PC-9 (cell line): ENCODE measurements at regions not wholly inside any gene's neighbourhood (a gene's known extent, or its start where the extent isn't known, plus 50 kb on each side); places are given as distances from the start of the nearest gene placed in this dataset.

Source experiments
- BruUV-seq: library from RNA; stranded (reverse); fragments of 400-500 nt; replicated peaks from 2 replicates; lab custom pipeline; 2021; lab: Mats Ljungman, UMichigan
- CTCF ChIA-PET: fragments of 300-600 bp; sonication (Branson Sonifier 250); formaldehyde crosslinking; loops from one replicate; lab custom pipeline; 2022; ENCODE audit warnings: antibody characterized with exemption; lab: Charles Lee
- POLR2A ChIA-PET: fragments of 300-600 bp; sonication (Branson Sonifier 250); formaldehyde crosslinking; loops from one replicate; lab custom pipeline; 2022; ENCODE audit warnings: antibody characterized with exemption; ENCODE audit not compliant: unreplicated experiment; lab: Charles Lee
- DNase-seq, 2 experiments: peaks; one replicate each; pipeline versions ENCODE4 v3.0.0 to v3.0.0-alpha.2; 2015 to 2022; ENCODE audit warnings: mixed read lengths in 1 of 2
- H2AFZ ChIP-seq: fragments of 200-600 bp; sonication (generic); 2 replicates; pipeline ENCODE4 v1.8.1; 2017; ENCODE audit warnings: antibody characterized with exemption
- H3F3A ChIP-seq: fragments of 200-600 bp; sonication (generic); 2 replicates; pipeline ENCODE4 v1.8.1; 2017; ENCODE audit warnings: antibody characterized with exemption, mild to moderate bottlenecking, low read depth; ENCODE audit not compliant: insufficient read depth
- H3K27ac ChIP-seq: fragments of 200-600 bp; sonication (generic); 2 replicates; pipeline ENCODE4 v1.6.1; 2016; ENCODE audit warnings: mixed run types
- H3K27me3 ChIP-seq: fragments of 200-600 bp; sonication (generic); 2 replicates; pipeline ENCODE4 v1.6.1; 2016; ENCODE audit warnings: low read depth, mixed run types; ENCODE audit not compliant: insufficient read depth
- H3K36me3 ChIP-seq: fragments of 200-600 bp; sonication (generic); 2 replicates; pipeline ENCODE4 v1.6.1; 2016; ENCODE audit warnings: low read depth, mixed run types
- H3K4me1 ChIP-seq: fragments of 200-600 bp; sonication (generic); replicated peaks from 2 replicates; pipeline ENCODE4 v1.6.1; 2016; ENCODE audit warnings: mixed run types; ENCODE audit not compliant: insufficient read depth
- H3K4me2 ChIP-seq: fragments of 200-600 bp; sonication (generic); 2 replicates; pipeline ENCODE4 v1.6.1; 2017; ENCODE audit warnings: mixed run types
- H3K4me3 ChIP-seq: fragments of 200-600 bp; sonication (generic); 2 replicates; pipeline ENCODE4 v1.6.1; 2016; ENCODE audit warnings: mixed run types
- H3K79me2 ChIP-seq: fragments of 200-600 bp; sonication (generic); 2 replicates; pipeline ENCODE4 v1.6.1; 2017; ENCODE audit warnings: low read depth, mixed run types
- H3K9me2 ChIP-seq: fragments of 200-600 bp; sonication (generic); 2 replicates; pipeline ENCODE4 v1.8.1; 2017; ENCODE audit warnings: mild to moderate bottlenecking; ENCODE audit not compliant: insufficient read depth
- H3K9me3 ChIP-seq: fragments of 200-600 bp; sonication (generic); 2 replicates; pipeline ENCODE4 v1.8.1; 2016; ENCODE audit warnings: low read depth; ENCODE audit not compliant: insufficient read depth
- H4K20me1 ChIP-seq: fragments of 200-600 bp; sonication (generic); 2 replicates; pipeline ENCODE4 v1.8.1; 2017; ENCODE audit not compliant: insufficient read depth
- CTCF ChIP-seq: fragments of 200-600 bp; sonication (generic); conservative IDR thresholded peaks from 2 replicates; pipeline ENCODE4 v1.6.1; 2017; ENCODE audit warnings: mixed run types, antibody characterized with exemption, mild to moderate bottlenecking, moderate library complexity
- EZH2 ChIP-seq: fragments of 200-600 bp; sonication (generic); IDR thresholded peaks from 2 replicates; pipeline ENCODE4 v1.8.0; 2017; ENCODE audit warnings: antibody characterized with exemption, low read depth
- intact Hi-C: fragments of 100-400 bp; cut with micrococcal nuclease; formaldehyde crosslinking; loops from one replicate; pipeline ENCODE4 v1.10.0; 2022; ENCODE audit not compliant: unreplicated experiment

DNA sequence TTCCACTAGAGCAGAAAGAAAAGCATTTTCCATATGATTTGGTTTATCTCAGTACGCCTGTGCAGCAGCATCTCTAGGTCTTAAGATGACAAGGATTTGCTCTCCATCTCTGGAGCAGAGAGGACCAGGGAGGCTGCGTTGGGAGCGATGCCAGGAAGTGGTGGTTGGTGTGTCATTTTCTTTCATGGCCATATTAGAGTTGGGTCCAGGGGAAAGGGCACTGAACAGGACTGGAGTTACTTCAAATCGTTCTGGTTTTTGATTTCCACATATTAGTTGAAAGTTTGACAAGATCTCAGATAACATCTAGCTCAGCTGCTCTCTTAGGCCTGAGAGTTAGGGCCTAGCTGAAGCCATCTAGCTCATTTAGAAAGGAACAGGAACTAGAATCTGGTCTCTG lies 157.7 kb downstream of the ADAMTS15 start:
- H4K20me1 ChIP-seq = no peaks in the 10 kb centered on the region
- BruUV-seq = no TSS peak
- no peak for DNase-seq
- H3K9me3 ChIP-seq = no peaks in the 10 kb centered on the region
- no peaks in the 10 kb centered on the region for H3K9me2 ChIP-seq
- no peak overlapping the region for H3K4me3 ChIP-seq
- ChIA-PET POLR2A (no interaction called here), CTCF (no interaction called here)
- H3K4me1 ChIP-seq = 0 out of 2 replicates have a peak, but pooled peaks cover 5% of the 10 kb centered on the region
- H3K4me2 ChIP-seq = no peak overlapping the region
- H2AFZ ChIP-seq = no peak overlapping the region
- H3F3A ChIP-seq = no peaks in the 10 kb centered on the region; the same call in 1 of the 2 replicates
- no peaks in the 10 kb centered on the region for H3K36me3 ChIP-seq
- intact Hi-C loops = no loop called here
- H3K79me2 ChIP-seq = no peaks in the 10 kb centered on the region
- no peak overlapping the region for H3K27ac ChIP-seq
- H3K27me3 ChIP-seq = no peaks in the 10 kb centered on the region
- TF ChIP-seq CTCF (no peak), EZH2 (no peak)

DNA sequence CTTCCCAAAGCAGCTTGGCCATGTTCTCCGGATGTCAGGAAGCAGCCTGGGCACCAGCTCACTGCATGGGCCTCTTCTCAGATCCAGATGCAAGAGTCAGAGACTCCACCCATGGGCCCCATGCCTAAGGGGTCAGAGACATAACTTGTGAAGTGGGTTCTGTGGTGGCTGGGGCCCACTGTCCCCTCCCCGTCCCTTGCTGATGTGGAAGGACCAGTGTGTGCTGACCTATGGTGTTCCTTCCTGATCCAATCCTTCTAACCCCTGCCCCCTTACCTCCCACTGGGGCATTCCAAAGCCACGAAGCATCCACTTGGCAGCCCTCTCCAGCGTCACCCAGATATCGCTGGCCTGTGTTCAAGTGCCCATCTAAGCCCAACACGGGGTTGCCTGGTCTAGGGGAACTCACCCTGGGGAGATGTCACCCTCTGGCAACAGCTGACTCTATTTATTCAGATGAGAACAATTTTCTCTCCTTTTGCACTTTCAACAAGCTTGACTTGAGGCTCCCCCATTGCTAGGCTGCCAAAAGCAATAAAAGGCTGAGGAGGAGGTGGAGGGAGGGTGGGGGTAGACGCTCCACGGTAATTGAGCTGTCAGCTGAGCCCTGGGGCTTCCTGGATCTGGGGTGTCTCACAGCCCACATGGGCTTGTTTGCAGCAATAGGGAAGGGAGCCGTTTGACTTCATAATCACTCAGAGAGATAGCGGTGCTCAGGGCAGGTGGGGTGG lies 158.5 kb downstream of the ADAMTS15 start:
- no peaks in the 10 kb centered on the region for H3K79me2 ChIP-seq
- DNase-seq = no peak
- BruUV-seq = no TSS peak
- no peak overlapping the region for H2AFZ ChIP-seq
- H3K4me3 ChIP-seq = no peak overlapping the region
- ChIA-PET CTCF (no interaction called here), POLR2A (no interaction called here)
- H3K27me3 ChIP-seq = no peaks in the 10 kb centered on the region
- no peak overlapping the region for H3K4me2 ChIP-seq
- no peaks in the 10 kb centered on the region for H3K9me2 ChIP-seq
- H3K36me3 ChIP-seq = no peaks in the 10 kb centered on the region
- H3K4me1 ChIP-seq = 0 out of 2 replicates have a peak, but pooled peaks cover 5% of the 10 kb centered on the region
- no peak overlapping the region for H3K27ac ChIP-seq
- intact Hi-C loops = no loop called here
- 0 out of 2 replicates have a peak, but pooled peaks cover under 1% of the 10 kb centered on the region for H3K9me3 ChIP-seq
- H4K20me1 ChIP-seq = no peaks in the 10 kb centered on the region
- TF ChIP-seq CTCF (no peak), EZH2 (no peak)
- no peaks in the 10 kb centered on the region; the same call in 1 of the 2 replicates for H3F3A ChIP-seq

GRCh38 chr11:130608287-130608686 lies 159.8 kb downstream of the ADAMTS15 start:
- TF ChIP-seq EZH2 (no peak), CTCF (no peak)
- POLR2A ChIA-PET = no interaction called here
- no peaks in the 10 kb centered on the region for H4K20me1 ChIP-seq
- H3K27me3 ChIP-seq = no peaks in the 10 kb centered on the region
- 0 out of 2 replicates have a peak, but pooled peaks cover 5% of the 10 kb centered on the region for H3K4me1 ChIP-seq
- DNase-seq = no peak
- H3K4me3 ChIP-seq = no peak overlapping the region
- intact Hi-C loops = no loop called here
- H3K9me3 ChIP-seq = peaks cover 4% of the 10 kb centered on the region; the same call in 1 of the 2 replicates
- BruUV-seq = no TSS peak
- no peak overlapping the region for H2AFZ ChIP-seq
- no peaks in the 10 kb centered on the region for H3K79me2 ChIP-seq
- H3K27ac ChIP-seq = no peak overlapping the region
- no peak overlapping the region for H3K4me2 ChIP-seq
- no peaks in the 10 kb centered on the region for H3K36me3 ChIP-seq
- CTCF ChIA-PET = interaction anchor here (0.6 kb wide), 1 partner anchor 569 kb away, joined by 20 read pairs; no protein-coding TSS in a partner anchor
- no peaks in the 10 kb centered on the region for H3K9me2 ChIP-seq
- no peaks in the 10 kb centered on the region; the same call in 1 of the 2 replicates for H3F3A ChIP-seq
